BJ (cell line): ENCODE measurements at regions not wholly inside any gene's neighbourhood (a gene's known extent, or its start where the extent isn't known, plus 50 kb on each side); places are given as distances from the start of the nearest gene placed in this dataset.
"Not testable (repeated sequence)": the region's sequence is repeated elsewhere in the genome, so short reads cannot be mapped to it uniquely, and the experiment has no call there.

Experiments used
- CTCF ChIA-PET: fragments of 350-600 bp; formaldehyde crosslinking; extraction: SDS; loops from one replicate; lab custom pipeline; 2021; ENCODE audit warnings: antibody characterized with exemption, inconsistent platforms; lab: Yijun Ruan, JAX
- POLR2A ChIA-PET: fragments of 300-600 bp; sonication (Branson Sonifier 250); formaldehyde crosslinking; extraction: SDS; loops from one replicate; lab custom pipeline; 2021; ENCODE audit warnings: antibody characterized with exemption; lab: Charles Lee
- DNase-seq: peaks from one replicate; pipeline ENCODE4 v3.0.0-alpha.2; 2011; ENCODE audit warnings: low read depth
- H3K27me3 ChIP-seq: 2 replicates; pipeline ENCODE4 v1.6.0; 2011; ENCODE audit warnings: low read length; ENCODE audit not compliant: control insufficient read depth, insufficient read depth
- H3K36me3 ChIP-seq: 2 replicates; pipeline ENCODE4 v1.5.1; 2011; ENCODE audit warnings: low read length; ENCODE audit not compliant: control insufficient read depth, insufficient read depth
- H3K4me3 ChIP-seq: 2 replicates; pipeline ENCODE4 v1.5.1; 2011; ENCODE audit warnings: low read depth, mild to moderate bottlenecking, control low read depth, low read length
- CTCF ChIP-seq: IDR thresholded peaks from 2 replicates; pipeline ENCODE4 v1.5.1; 2011; ENCODE audit warnings: low read depth, mild to moderate bottlenecking, control low read depth, inconsistent platforms, low read length, moderate library complexity; ENCODE audit not compliant: insufficient read depth

GRCh38 chr13:54091884-54092283, 1063.3 kb downstream of the OLFM4 start:
- TF ChIP-seq CTCF: no peak
- Histone ChIP-seq H3K36me3 (no peaks in the 10 kb centered on the region), H3K4me3 (no peak overlapping the region), H3K27me3 (no peaks in the 10 kb centered on the region)
- CTCF ChIA-PET: no interaction called here
- DNase-seq: no peak
- POLR2A ChIA-PET: no interaction called here

GRCh38 chr13:54092686-54093085, 1064.1 kb downstream of the OLFM4 start:
- TF ChIP-seq CTCF: no peak

GRCh38 chr13:54110597-54110996, 1082.0 kb downstream of the OLFM4 start:
- no peak for TF ChIP-seq CTCF
- CTCF ChIA-PET: no interaction called here
- no peaks in the 10 kb centered on the region for H3K36me3 ChIP-seq
- POLR2A ChIA-PET: no interaction called here
- no peak for DNase-seq
- no peaks in the 10 kb centered on the region for H3K27me3 ChIP-seq
- no peak overlapping the region for H3K4me3 ChIP-seq

More at GRCh38 chr13:54092686-54093085, 1064.1 kb downstream of the OLFM4 start:
- no peak for DNase-seq
- CTCF ChIA-PET: no interaction called here
- H3K27me3 ChIP-seq: no peaks in the 10 kb centered on the region
- no peak overlapping the region for H3K4me3 ChIP-seq
- POLR2A ChIA-PET: no interaction called here
- no peaks in the 10 kb centered on the region for H3K36me3 ChIP-seq

- POLR2A ChIA-PET: no interaction called here
- H3K4me3 ChIP-seq: no peak overlapping the region
- no peak for TF ChIP-seq CTCF
- CTCF ChIA-PET: no interaction called here
- no peak for DNase-seq
- H3K27me3 ChIP-seq: no peaks in the 10 kb centered on the region
- no peaks in the 10 kb centered on the region for H3K36me3 ChIP-seq
Measured at GRCh38 chr13:54124700-54125099, 1096.1 kb downstream of the OLFM4 start.

- CTCF ChIA-PET, DNase-seq, POLR2A ChIA-PET: not testable (repeated sequence)
Measured at GRCh38 chr13:54130931-54131330, 1102.3 kb downstream of the OLFM4 start.

GRCh38 chr13:54131433-54131832, 1102.8 kb downstream of the OLFM4 start:
- H3K27me3 ChIP-seq, POLR2A ChIA-PET, DNase-seq, H3K4me3 ChIP-seq, H3K36me3 ChIP-seq, CTCF ChIA-PET: not testable (repeated sequence)

More at GRCh38 chr13:54130931-54131330, 1102.3 kb downstream of the OLFM4 start:
- H3K27me3 ChIP-seq, H3K36me3 ChIP-seq, H3K4me3 ChIP-seq: not testable (repeated sequence)

- CTCF ChIA-PET, H3K4me3 ChIP-seq, H3K36me3 ChIP-seq, DNase-seq, H3K27me3 ChIP-seq, POLR2A ChIA-PET: not testable (repeated sequence)
Measured at GRCh38 chr13:54132127-54132526, 1103.5 kb downstream of the OLFM4 start.

- CTCF ChIA-PET, DNase-seq, H3K27me3 ChIP-seq, H3K4me3 ChIP-seq, POLR2A ChIA-PET, H3K36me3 ChIP-seq: not testable (repeated sequence)
Measured at GRCh38 chr13:54132720-54133119, 1104.1 kb downstream of the OLFM4 start.
